IMR-90 (cell line): ENCODE measurements at regions not wholly inside any gene's neighbourhood (a gene's known extent, or its start where the extent isn't known, plus 50 kb on each side); places are given as distances from the start of the nearest gene placed in this dataset.

ENCODE experiments used
- ATAC-seq: fragments of 200-7000 bp; cut with Tn5 transposase; 2 replicates; pipeline ENCODE4 v1.9.1; 2020; ENCODE audit warnings: low read depth, mild to moderate bottlenecking, moderate library complexity
- BruUV-seq: library from RNA; stranded (reverse); fragments of 400-500 nt; replicated peaks from 2 replicates; lab custom pipeline; 2021; lab: Mats Ljungman, UMichigan
- CTCF ChIA-PET: fragments of 300-600 bp; formaldehyde crosslinking; extraction: SDS; loops from one replicate; lab custom pipeline; 2021; ENCODE audit warnings: antibody characterized with exemption; lab: Yijun Ruan, JAX
- POLR2A ChIA-PET: fragments of 300-600 bp; sonication (Branson Sonifier 250); formaldehyde crosslinking; loops from one replicate; lab custom pipeline; 2022; ENCODE audit warnings: antibody characterized with exemption; ENCODE audit not compliant: unreplicated experiment; lab: Charles Lee
- DNase-seq: peaks from one replicate; pipeline ENCODE4 v3.0.0; 2013
- H2AFZ ChIP-seq: replicated peaks from 2 replicates; pipeline ENCODE3; 2013; ENCODE audit warnings: low read length, mild to moderate bottlenecking; ENCODE audit not compliant: poor library complexity
- H2AK5ac ChIP-seq: 2 replicates; pipeline ENCODE4 v1.6.1; 2013; ENCODE audit warnings: low read depth, low read length, inconsistent platforms
- H2AK9ac ChIP-seq: replicated peaks from 2 replicates; pipeline ENCODE3; 2013; ENCODE audit warnings: mild to moderate bottlenecking, low read depth, low read length, moderate library complexity; ENCODE audit not compliant: poor library complexity
- H2BK120ac ChIP-seq: 2 replicates; pipeline ENCODE4 v1.6.1; 2013; ENCODE audit warnings: low read depth, low read length, inconsistent platforms
- H2BK15ac ChIP-seq: 3 replicates; pipeline ENCODE4 v1.6.1; 2013; ENCODE audit warnings: low read depth, low read length, inconsistent platforms
- H2BK20ac ChIP-seq: 2 replicates; pipeline ENCODE4 v1.6.1; 2013; ENCODE audit warnings: low read depth, mild to moderate bottlenecking, inconsistent platforms, low read length, moderate library complexity
- H2BK5ac ChIP-seq: 2 replicates; pipeline ENCODE4 v1.6.1; 2013; ENCODE audit warnings: mild to moderate bottlenecking, low read depth, low read length, inconsistent platforms; ENCODE audit not compliant: poor library complexity, severe bottlenecking
- H3K14ac ChIP-seq: replicated peaks from 2 replicates; pipeline ENCODE4 v1.6.1; 2013; ENCODE audit warnings: low read depth, low read length, inconsistent platforms
- H3K18ac ChIP-seq: 2 replicates; pipeline ENCODE4 v1.6.1; 2013; ENCODE audit warnings: low read depth, low read length, control low read depth
- H3K23ac ChIP-seq: 2 replicates; pipeline ENCODE4 v1.6.1; 2013; ENCODE audit warnings: low read depth, low read length, inconsistent platforms
- H3K27ac ChIP-seq: 2 replicates; pipeline ENCODE4 v1.5.1; 2013; ENCODE audit warnings: mild to moderate bottlenecking, control low read depth, low read length; ENCODE audit not compliant: insufficient read depth
- H3K27me3 ChIP-seq: 2 replicates; pipeline ENCODE4 v1.6.1; 2013; ENCODE audit warnings: low read length; ENCODE audit not compliant: control insufficient read depth, insufficient read depth
- H3K36me3 ChIP-seq: 2 replicates; pipeline ENCODE4 v1.6.1; 2013; ENCODE audit warnings: low read length, mixed read lengths; ENCODE audit not compliant: control insufficient read depth, insufficient read depth
- H3K4ac ChIP-seq: 2 replicates; pipeline ENCODE4 v1.6.1; 2013; ENCODE audit warnings: low read depth, low read length, inconsistent platforms
- H3K4me1 ChIP-seq: 2 replicates; pipeline ENCODE4 v1.6.1; 2013; ENCODE audit warnings: low read length, mixed read lengths; ENCODE audit not compliant: control insufficient read depth, insufficient read depth
- H3K4me2 ChIP-seq: 2 replicates; pipeline ENCODE4 v1.6.1; 2013; ENCODE audit warnings: low read depth, mild to moderate bottlenecking, control low read depth, low read length, moderate library complexity
- H3K4me3 ChIP-seq: 2 replicates; pipeline ENCODE4 v1.5.1; 2013; ENCODE audit warnings: low read depth, mild to moderate bottlenecking, control low read depth, low read length, moderate library complexity; ENCODE audit not compliant: insufficient read depth
- H3K56ac ChIP-seq: 2 replicates; pipeline ENCODE4 v1.6.1; 2013; ENCODE audit warnings: low read length, inconsistent platforms; ENCODE audit not compliant: insufficient read depth; ENCODE audit errors: extremely low read depth
- H3K79me1 ChIP-seq, 2 experiments: 2 replicates each; pipeline ENCODE4 v1.6.1; 2013; ENCODE audit warnings: low read length in 2 of 2, inconsistent platforms in 1 of 2, low read depth in 1 of 2
- H3K9ac ChIP-seq: 2 replicates; pipeline ENCODE4 v1.6.1; 2013; ENCODE audit warnings: low read depth, low read length, control low read depth
- H3K9me1 ChIP-seq: 2 replicates; pipeline ENCODE4 v1.6.1; 2013; ENCODE audit warnings: low read length, inconsistent platforms; ENCODE audit not compliant: insufficient read depth
- H3K9me3 ChIP-seq: 2 replicates; pipeline ENCODE4 v1.6.1; 2013; ENCODE audit warnings: low read length; ENCODE audit not compliant: control insufficient read depth, insufficient read depth
- H4K20me1 ChIP-seq: 2 replicates; pipeline ENCODE4 v1.6.1; 2013; ENCODE audit warnings: low read length, inconsistent platforms; ENCODE audit not compliant: insufficient read depth
- H4K5ac ChIP-seq: 2 replicates; pipeline ENCODE4 v1.6.1; 2013; ENCODE audit warnings: mild to moderate bottlenecking, low read depth, low read length, control low read depth
- H4K8ac ChIP-seq, 2 experiments: 2 replicates each; pipeline ENCODE4 v1.6.1; 2013; ENCODE audit warnings: low read depth in 2 of 2, low read length in 2 of 2, control low read depth in 1 of 2, inconsistent platforms in 1 of 2
- H4K91ac ChIP-seq: 2 replicates; pipeline ENCODE4 v1.6.1; 2013; ENCODE audit warnings: low read depth, low read length, inconsistent platforms; ENCODE audit not compliant: insufficient read depth
- MAFK ChIP-seq: IDR thresholded peaks from 2 replicates; pipeline ENCODE4 v1.6.1; 2012; ENCODE audit warnings: low read depth, low read length, improper control_type of control experiment
- POLR2A ChIP-seq: IDR thresholded peaks from 2 replicates; pipeline ENCODE4 v1.6.1; 2012; ENCODE audit warnings: mild to moderate bottlenecking, low read depth, low read length
- WGBS, 2 experiments: methylation state at CpG; one replicate each; pipeline versions ENCODE4 v1.1.5 to v1.1.7; 2013; ENCODE audit warnings: missing lambda C conversion rate in 2 of 2; ENCODE audit not compliant: insufficient read length in 1 of 2; ENCODE audit errors: extremely low coverage in 2 of 2; 5-methylcytosine and 5-hydroxymethylcytosine counted together
- dilution Hi-C: fragments of 300-500 bp; cut with HindIII; formaldehyde crosslinking; loops from one replicate; pipeline ENCODE4 v1.14.3; 2018; ENCODE audit warnings: low sequenced_read_pairs; ENCODE audit not compliant: unreplicated experiment
- in situ Hi-C: fragments of 300-500 bp; cut with MboI; formaldehyde crosslinking; loops from 3 replicates; pipeline ENCODE4 v1.14.3; 2019; ENCODE audit warnings: low sequenced_read_pairs, inconsistent platforms, mixed read lengths
- intact Hi-C: fragments of 100-400 bp; cut with micrococcal nuclease; formaldehyde crosslinking; loops from 2 replicates; pipeline ENCODE4 v1.10.0; 2022

- no peak overlapping the region for H3K56ac ChIP-seq
- H2BK120ac ChIP-seq = no peak overlapping the region
- intact Hi-C loops (no loop called here), in situ Hi-C loops (no loop called here), dilution Hi-C loops (no loop called here)
- H3K36me3 ChIP-seq = no peaks in the 10 kb centered on the region
- H3K9me3 ChIP-seq = no peaks in the 10 kb centered on the region
- no peak overlapping the region for H2AK5ac ChIP-seq
- H2BK5ac ChIP-seq = no peak overlapping the region
- H2AK9ac ChIP-seq = no peak overlapping the region
- no peak overlapping the region for H2AFZ ChIP-seq
- H4K91ac ChIP-seq = no peak overlapping the region
- ATAC-seq (no peak), DNase-seq (no peak)
- H3K23ac ChIP-seq = no peak overlapping the region
- no peaks in the 10 kb centered on the region for H3K4me1 ChIP-seq
- no peak overlapping the region for H4K5ac ChIP-seq
- no peak overlapping the region for H2BK15ac ChIP-seq
- H3K27me3 ChIP-seq = 0 out of 2 replicates have a peak, but pooled peaks cover 1% of the 10 kb centered on the region
- H3K4me3 ChIP-seq = no peak overlapping the region
- H2BK20ac ChIP-seq = no peak overlapping the region
- ChIA-PET POLR2A (no interaction called here), CTCF (interaction anchor here (1.5 kb wide), 1 partner anchor 25 kb away, joined by 4 read pairs; no protein-coding TSS in a partner anchor)
- BruUV-seq = no TSS peak
- no peak overlapping the region for H3K4me2 ChIP-seq
- H4K8ac ChIP-seq = no peak overlapping the region
- no peak overlapping the region for H3K18ac ChIP-seq
- H3K79me1 ChIP-seq = no peaks in the 10 kb centered on the region
- no peak overlapping the region for H3K27ac ChIP-seq
- H3K14ac ChIP-seq = no peak overlapping the region
- 83% methylated on average over 1 of the region's 1 CpG; no CpG with 5 or more reads in 1 of the 2 experiments for WGBS, 2 experiments
- no peak for TF ChIP-seq POLR2A
- peak; percentile 80 for TF ChIP-seq MAFK
- no peak overlapping the region for H3K9ac ChIP-seq
- H3K4ac ChIP-seq = no peak overlapping the region
- no peaks in the 10 kb centered on the region for H4K20me1 ChIP-seq
- no peaks in the 10 kb centered on the region for H3K9me1 ChIP-seq
Measured at GRCh38 chr1:119250299-119250698, 109.8 kb upstream of the WARS2 start.
